Vagina (tissue), 2 donors: ENCODE measurements at regions not wholly inside any gene's neighbourhood (a gene's known extent, or its start where the extent isn't known, plus 50 kb on each side); places are given as distances from the start of the nearest gene placed in this dataset. TPM values are rescaled to one million over a fixed set of nuclear protein-coding genes. Genes with fewer than 3 reads are reported as not detected.

Experiments
- DNase-seq, 2 donors: peaks; one replicate each; pipeline ENCODE4 v3.0.0-alpha.2; 2017; ENCODE audit errors: extremely low spot score in 2 of 2
- H3K27ac ChIP-seq: fragments of 200-600 bp; sonication (generic); one replicate; pipeline ENCODE4 v1.5.1; 2019
- H3K27me3 ChIP-seq: fragments of 200-600 bp; sonication (generic); one replicate; pipeline ENCODE4 v1.5.1; 2019
- H3K36me3 ChIP-seq, 2 donors: fragments of 200-600 bp; sonication (generic); one replicate each; pipeline ENCODE4 v1.5.1; 2017 to 2019
- H3K4me1 ChIP-seq: fragments of 200-600 bp; sonication (generic); one replicate; pipeline ENCODE4 v1.5.1; 2019
- H3K4me3 ChIP-seq, 2 donors: fragments of 200-600 bp; sonication (generic); 1 replicate in 1 of 2; 2 replicates in 1 of 2; pipeline ENCODE4 v1.5.1; 2016 to 2019
- H3K9me3 ChIP-seq: fragments of 200-600 bp; sonication (generic); one replicate; pipeline ENCODE4 v1.5.1; 2019
- POLR2A ChIP-seq, 2 donors: fragments of 450-650 bp; IDR thresholded peaks; one replicate each; pipeline ENCODE4 v1.6.1; 2017; ENCODE audit warnings: antibody characterized with exemption in 2 of 2, mild to moderate bottlenecking in 2 of 2, moderate library complexity in 2 of 2
- POLR2AphosphoS5 ChIP-seq, 2 donors: sonication (generic); formaldehyde crosslinking; IDR thresholded peaks; one replicate each; pipeline ENCODE4 v1.9.0; 2017; ENCODE audit warnings: antibody characterized with exemption in 2 of 2, mild to moderate bottlenecking in 2 of 2, low read depth in 1 of 2; ENCODE audit not compliant: insufficient read depth in 1 of 2
- intact Hi-C: fragments of 100-400 bp; cut with DNase I; formaldehyde crosslinking; loops from one replicate; pipeline ENCODE4 v1.15.1; 2023
- microRNA-seq: library from miRNA; unstranded; fragments of <30 nt; microRNA quantifications from one replicate; pipeline ENCODE4, GENCODE V29; 2017; ENCODE audit warnings: borderline number of aligned reads, borderline replicate concordance
- small RNA-seq: library from RNA; depleted of rRNA; stranded (forward); fragments of <200 nt; gene quantifications from one replicate; pipeline ENCODE3, GENCODE V24; 2016
- TF ChIP-seq, protein P1 (sequence below), 3 experiments: fragments of 450-650 bp in 2 of 3; fragments of 200-600 bp in 1 of 3; sonication (generic) in 1 of 3; IDR thresholded peaks; one replicate each; pipeline ENCODE4 v1.5.1; 2017 to 2019; ENCODE audit warnings: antibody characterized with exemption in 3 of 3, mild to moderate bottlenecking in 2 of 3, moderate library complexity in 2 of 3

DNA sequence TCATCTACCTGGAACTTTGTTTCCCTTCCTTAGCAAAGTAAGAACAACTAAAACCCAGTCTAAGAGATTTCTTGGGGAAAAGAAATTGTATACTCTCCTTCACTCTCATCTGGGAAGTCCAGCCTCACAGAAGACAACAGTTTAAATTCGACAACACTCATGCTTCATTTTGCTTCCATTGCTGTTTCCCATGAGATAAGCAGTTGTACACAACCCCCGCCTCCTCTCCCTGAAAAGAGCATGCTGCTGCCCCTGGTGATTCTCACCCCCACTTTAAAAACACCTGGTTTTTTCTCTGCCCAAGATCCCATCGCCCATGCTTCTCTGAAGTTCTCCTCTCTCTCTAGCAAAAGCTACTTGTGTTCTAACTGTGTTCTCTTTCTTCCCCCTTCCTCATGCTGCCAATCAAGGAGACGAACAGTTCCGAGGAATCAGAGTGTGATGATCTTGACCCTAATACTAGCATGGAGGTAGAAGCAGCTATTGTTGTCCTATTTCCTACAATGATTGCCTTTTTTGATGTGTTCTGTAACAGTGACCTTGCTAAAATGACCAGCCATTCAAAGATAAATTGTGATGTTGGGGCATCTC lies 51.1 kb upstream of the UMPS start:
- Histone ChIP-seq H3K4me1 (no peaks in the 10 kb centered on the region), H3K27me3 (no peaks in the 10 kb centered on the region), H3K4me3 (no peak overlapping the region), H3K9me3 (no peaks in the 10 kb centered on the region), H3K27ac (no peak overlapping the region), H3K36me3 (no peaks in the 10 kb centered on the region)
- no peak for DNase-seq
- intact Hi-C loops, result no loop called here
- TF ChIP-seq POLR2AphosphoS5 (IDR thresholded peaks at IDR 0.05; ENCODE audit: insufficient read depth in 1 of 2, low read depth in 1 of 2) (no peak), POLR2A (IDR thresholded peaks at IDR 0.05) (no peak)
- TF ChIP-seq, protein P1, sequence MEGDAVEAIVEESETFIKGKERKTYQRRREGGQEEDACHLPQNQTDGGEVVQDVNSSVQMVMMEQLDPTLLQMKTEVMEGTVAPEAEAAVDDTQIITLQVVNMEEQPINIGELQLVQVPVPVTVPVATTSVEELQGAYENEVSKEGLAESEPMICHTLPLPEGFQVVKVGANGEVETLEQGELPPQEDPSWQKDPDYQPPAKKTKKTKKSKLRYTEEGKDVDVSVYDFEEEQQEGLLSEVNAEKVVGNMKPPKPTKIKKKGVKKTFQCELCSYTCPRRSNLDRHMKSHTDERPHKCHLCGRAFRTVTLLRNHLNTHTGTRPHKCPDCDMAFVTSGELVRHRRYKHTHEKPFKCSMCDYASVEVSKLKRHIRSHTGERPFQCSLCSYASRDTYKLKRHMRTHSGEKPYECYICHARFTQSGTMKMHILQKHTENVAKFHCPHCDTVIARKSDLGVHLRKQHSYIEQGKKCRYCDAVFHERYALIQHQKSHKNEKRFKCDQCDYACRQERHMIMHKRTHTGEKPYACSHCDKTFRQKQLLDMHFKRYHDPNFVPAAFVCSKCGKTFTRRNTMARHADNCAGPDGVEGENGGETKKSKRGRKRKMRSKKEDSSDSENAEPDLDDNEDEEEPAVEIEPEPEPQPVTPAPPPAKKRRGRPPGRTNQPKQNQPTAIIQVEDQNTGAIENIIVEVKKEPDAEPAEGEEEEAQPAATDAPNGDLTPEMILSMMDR (IDR thresholded peaks at IDR 0.05), result no peak

Small RNA genes in the stretch of these regions (microRNA-seq; reads per million reads assigned to microRNA genes)
- not detected for gene MIR5002
- not detected for gene MIR6083

Small RNA genes in the stretch of these regions (small RNA-seq; reads per million reads assigned to genes)
- gene MIR5002 (not detected), gene MIR6083 (not detected), gene RNU6-143P (not detected)
